HG03280 (cell line): ENCODE measurements at regions not wholly inside any gene's neighbourhood (a gene's known extent, or its start where the extent isn't known, plus 50 kb on each side); places are given as distances from the start of the nearest gene placed in this dataset.
"Not testable (repeated sequence)": the region's sequence is repeated elsewhere in the genome, so short reads cannot be mapped to it uniquely, and the experiment has no call there.

Source experiments
- ATAC-seq: cut with Tn5 transposase; IDR thresholded peaks from one replicate; pipeline ENCODE4 v1.9.1; 2021; ENCODE audit warnings: mild to moderate bottlenecking, moderate library complexity; ENCODE audit not compliant: unreplicated experiment

DNA sequence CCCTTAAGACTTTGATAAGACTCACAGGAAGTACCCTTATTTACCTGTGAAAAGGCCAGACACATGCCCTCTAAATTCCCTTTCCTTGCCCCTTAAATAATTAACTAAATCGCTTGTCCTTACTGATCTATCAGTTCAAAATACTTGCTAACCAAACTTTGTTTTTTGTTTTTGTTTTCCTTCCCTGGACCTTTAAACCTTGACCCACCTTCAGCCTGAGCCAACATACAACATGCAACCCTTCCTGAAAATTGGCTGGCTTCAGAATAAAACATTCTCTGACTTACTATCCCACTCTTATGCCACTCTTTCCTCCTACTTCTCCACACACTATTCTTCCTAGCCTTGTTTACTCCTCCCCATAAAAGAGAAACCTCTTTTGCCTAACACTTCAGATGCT, 448.1 kb upstream of the TRAM1L1 start:
- no peak for ATAC-seq

DNA sequence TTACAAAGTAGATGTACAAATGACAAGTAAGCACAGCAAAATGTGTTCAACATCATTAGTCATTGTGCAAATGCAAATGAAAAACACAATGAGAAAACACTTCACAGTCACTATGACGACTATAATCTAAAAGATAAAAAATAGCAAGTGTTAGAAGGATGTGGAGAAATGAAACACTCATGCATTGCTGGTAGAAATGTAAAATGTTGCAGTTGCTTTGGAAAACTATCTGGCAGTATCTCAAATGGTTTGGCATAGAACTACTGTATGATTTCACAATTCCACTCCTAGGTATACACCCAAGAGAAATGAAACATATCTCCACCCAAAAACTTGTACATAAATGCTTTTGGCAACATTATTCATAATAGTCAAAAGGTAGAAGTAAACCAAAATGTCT, 459.7 kb upstream of the TRAM1L1 start:
- no peak for ATAC-seq

DNA sequence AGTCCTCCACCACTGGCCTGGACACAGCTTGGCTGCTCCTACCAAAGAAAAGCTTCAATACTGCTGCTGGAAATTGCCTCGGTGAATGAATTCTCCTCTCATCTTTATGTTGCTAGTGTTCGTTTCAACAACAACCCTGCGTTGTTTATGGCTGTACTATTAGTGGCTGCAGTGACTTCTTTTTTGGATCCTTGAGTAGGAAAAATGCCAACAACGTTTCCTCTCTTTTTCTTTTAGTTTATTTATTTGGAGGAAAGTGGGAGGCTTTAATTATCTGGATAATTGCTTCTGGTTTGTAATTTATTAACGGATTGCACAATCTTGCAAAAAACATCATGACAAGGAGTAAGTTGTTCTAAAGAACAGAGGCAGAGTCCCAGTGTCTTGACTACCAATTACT, 464.1 kb upstream of the TRAM1L1 start:
- ATAC-seq: no peak

DNA sequence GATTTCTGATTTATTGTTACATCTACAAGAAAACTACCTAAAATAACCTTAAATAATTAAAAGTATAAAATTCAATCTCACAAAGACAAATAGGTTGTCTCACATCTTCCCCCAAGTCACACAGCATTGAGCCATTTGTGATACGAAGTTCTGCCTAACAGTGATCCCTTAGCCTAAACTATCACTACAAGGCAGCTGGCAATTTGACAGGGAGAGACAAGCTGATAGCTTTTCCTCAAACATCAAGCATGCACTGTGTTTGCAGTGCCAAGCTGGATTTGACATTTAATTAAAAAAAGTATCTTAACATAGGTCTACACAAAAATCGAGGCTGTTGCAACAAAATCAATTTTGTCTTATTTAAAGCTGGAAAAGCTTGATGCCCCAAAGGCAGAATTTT, 464.7 kb upstream of the TRAM1L1 start:
- no peak for ATAC-seq

DNA sequence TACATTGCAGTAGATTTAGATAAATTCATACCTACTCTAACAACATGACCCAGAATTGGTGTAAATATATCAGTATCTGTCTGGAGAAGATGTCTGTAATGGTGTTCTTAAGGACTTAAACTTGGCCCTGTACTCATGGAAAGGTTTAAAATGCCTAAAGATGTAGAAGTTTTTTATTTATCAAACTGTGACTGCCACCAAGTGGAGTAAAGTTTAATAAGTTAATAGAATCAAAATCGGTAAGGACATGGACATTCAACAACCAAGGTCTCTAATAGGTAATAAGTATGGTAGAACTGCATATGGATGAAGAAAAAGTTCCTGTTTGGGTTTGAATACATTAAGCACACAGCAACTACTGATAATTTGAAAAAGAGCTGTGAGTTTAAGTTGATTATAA, 474.0 kb upstream of the NDST3 start:
- ATAC-seq: no peak

DNA sequence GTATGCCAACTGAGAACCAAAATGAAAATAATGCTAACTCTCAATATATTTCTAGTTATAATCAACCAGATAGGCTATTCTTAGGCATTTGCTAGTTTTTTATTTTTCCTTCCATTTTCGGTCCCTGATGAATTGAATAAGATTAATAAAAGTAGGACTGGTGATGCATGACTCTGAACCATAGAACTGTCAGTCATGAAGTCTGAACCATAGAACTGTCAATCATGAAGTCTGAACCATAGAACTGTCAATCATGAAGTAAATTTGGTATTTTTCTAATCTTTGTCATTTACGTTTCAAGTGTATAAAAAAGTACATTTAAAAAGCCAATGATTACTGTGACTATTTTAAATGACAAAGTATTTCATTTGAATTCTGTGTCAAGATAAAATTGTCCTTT, 460.2 kb upstream of the NDST3 start:
- ATAC-seq: no peak

DNA sequence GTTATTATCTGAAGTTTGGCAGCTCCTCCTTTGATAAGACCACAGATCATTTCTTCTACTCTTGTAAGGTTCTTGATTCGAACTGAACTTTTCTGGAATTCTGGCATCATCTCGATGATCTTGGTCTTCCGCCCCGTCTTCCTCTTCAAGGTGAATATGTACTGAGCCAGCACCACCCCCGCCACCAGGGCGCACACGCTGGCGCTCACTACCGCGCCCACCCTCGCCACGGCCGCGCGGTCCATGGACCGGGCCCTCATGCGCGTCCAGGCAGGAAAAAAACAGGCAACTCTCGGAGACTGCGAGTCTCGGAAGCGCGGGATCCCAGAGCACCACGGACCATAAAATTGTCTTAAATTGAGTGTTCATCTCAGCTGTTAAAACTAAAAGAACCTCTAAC, 458.4 kb upstream of the NDST3 start:
- no peak for ATAC-seq

DNA sequence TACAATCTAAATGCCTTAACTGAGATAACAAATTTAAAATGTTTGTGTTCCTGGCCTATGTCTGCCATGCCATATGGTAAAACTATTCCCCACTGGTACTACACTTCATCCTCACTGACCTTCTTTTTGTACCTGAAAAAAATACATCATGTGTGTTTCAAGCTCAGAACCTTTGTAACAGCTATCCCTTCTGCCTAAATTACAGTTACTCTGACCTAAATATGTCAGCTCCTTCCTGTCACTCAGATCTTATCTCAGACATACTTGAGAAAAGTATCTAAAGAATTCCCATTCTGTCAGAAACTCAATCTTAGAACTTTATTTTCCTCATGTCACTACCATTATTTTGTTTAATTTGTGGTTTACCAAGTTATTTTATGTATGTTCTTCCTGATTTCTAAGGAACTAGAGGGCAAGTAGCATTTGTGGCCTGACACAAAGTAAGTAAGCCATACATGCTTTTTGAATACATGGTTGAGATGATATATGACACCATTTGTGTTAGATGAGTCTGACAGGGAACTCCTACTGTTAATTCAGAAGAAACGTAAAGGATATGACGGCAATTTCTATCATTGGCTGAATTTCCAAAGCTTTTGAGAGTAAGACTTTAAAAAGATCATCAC, 456.5 kb upstream of the NDST3 start:
- ATAC-seq: no peak

DNA sequence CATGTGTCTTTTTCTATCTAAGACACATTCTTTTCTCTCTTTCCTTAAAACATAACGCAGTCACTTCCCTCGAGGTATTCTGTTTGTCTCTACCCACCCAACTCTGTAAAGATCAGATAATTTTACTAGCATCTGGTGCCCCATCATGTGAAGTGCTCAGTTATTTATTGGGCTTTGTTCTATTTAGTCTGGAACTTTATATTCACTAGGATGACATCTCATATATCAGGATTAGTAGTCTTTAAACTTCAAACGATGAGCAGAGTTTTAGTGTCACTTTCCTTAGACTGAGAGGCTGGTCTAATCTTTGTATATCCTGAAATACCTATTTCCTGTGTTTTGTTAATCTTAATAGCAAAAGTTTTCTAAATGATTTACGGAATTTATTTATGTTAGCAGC, 445.5 kb upstream of the NDST3 start:
- no peak for ATAC-seq

DNA sequence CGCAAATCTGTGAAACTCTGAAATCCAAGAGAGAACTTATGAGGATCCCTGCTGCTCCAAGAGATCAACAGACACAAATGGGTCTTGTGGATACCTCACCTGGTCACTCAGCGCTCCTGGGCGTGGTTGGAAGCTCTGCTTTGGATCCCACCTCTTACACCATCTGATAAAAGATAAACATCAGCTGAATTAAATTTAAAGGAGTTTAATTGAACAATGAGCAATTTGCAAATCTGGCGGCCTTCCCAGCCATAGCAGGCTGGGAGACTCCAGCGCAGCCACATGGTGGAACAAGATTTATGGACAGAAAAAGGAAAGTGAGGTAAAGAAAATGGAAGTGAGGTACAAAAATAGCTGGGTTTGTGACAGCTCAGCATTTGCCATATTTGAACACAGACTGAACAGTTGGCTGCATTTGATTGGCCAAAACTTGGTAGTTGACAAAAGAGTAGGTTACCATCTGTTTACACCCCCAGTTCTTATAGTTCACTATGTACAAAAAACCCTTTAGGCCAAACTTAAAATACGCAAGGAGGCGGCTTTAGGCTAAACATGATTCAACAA, 437.3 kb upstream of the NDST3 start:
- no peak for ATAC-seq

DNA sequence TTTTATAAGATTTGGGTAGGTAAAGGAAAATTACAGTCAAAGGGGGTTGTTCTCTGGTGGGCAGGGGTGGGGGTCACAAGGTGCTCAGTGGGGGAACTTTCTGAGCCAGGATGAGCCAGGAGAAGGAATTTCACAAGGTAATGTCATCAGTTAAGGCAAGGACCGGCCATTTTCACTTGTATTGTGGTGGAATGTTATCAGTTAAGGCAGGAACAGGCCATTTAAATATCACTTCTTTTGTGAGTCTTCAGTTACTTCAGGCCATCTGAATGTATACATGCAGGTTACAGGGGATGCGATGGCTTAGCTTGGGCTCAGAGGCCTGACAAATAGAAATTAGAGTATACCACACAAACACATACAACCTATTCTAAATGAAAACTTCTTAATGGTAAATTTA, 434.9 kb upstream of the NDST3 start:
- not testable (repeated sequence) for ATAC-seq

DNA sequence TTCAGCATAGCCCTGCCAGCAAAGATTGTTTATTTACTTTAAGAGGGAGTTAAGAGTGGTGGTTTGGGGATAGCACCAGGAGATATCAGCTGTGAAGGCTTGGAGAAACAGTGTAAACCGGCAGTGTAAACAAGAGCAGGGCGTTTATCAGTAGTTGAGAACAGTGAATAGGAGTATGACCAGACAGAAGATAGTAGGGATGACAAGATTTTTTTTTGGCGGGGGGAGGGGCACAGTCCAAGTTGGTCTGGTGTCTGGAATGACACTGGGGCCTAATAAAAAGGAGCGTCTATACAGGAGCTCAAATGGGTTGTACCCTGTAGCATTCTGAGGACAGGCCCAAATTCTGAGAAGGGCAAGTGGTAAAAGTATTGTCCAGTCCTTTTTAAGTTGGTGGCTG, 433.4 kb upstream of the NDST3 start:
- not testable (repeated sequence) for ATAC-seq

DNA sequence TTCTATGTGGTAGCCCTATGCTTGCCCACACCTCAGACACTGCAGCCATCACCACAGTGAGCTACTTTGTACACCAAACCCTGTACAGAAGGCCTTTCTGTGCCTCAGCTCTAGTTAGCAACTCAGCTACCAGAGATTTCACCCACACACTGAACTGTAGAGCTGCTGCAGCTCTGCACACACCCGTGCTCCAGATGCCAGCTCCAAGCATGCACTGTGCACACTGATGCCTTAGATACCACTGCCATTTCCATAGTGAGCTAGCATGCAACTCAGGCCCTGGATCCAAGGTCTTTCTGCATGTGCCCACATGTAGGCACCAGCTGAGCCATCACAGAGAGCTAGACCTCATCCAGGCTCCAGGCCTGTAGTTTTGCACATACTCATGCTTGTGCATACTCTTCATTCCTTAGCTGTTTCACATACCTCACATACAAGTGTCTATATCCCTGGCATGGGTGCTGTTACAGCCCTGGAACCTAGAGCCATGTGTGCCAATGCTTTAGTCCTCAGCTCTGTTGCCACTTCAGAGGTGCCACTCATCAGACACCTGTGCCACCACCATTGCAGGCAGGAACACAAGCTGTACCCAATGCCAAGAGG, 423.5 kb upstream of the NDST3 start:
- ATAC-seq: no peak

DNA sequence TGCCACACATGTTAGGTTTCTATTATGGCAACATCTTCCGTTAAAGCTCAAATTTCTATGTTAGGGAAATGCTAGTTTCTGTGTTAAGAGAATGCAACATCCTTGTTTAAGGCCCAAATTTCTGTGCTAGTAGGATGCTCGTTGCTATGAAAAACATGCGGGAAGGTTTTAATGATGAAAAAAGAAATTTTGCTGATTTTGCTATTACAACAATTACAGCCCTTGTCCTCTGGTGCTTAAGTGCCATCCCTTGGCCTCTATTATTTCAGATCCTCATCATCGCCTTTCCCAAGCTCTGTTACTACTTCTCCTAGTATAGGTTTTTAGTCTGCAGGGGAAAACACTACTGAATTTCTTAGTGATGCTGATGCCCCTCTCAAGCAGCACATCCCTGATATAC, 412.6 kb upstream of the NDST3 start:
- no peak for ATAC-seq

DNA sequence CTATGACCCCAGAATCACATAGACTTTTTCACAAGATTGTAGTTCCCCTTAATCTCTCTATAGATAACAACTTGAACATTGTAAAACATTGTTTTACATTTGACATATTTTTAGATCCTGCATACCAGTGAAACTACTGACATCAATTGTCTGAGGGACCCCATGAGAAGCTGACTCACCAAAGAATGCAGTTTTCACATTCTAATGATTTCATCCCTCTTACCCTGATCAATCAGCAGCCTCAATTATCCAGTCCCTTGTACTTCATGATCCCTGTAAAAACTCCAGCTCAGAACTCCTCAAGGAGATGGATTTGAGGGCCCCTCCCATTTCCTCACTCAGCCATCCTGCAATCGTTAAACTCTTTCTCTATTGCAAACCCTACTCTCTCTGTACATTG, 411.0 kb upstream of the NDST3 start:
- no peak for ATAC-seq

DNA sequence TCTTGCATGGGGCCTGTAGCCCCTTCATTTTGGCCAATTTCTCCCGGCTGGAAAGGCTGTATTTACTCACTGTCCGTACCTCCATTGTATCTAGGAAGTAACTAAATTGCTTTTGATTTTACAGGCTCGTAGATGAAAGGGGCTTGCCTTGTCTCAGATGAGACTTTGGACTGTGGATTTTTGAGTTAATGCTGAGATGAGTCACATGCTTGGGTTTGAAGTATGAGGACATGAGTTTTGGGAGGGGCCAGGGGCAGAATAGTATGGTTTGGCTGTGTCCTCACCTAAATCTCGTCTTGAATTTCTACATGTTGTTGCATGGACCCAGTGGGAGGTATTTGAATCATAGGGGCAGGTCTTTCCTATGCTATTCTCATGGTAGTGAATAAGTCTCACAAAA, 407.6 kb upstream of the NDST3 start:
- ATAC-seq: no peak

DNA sequence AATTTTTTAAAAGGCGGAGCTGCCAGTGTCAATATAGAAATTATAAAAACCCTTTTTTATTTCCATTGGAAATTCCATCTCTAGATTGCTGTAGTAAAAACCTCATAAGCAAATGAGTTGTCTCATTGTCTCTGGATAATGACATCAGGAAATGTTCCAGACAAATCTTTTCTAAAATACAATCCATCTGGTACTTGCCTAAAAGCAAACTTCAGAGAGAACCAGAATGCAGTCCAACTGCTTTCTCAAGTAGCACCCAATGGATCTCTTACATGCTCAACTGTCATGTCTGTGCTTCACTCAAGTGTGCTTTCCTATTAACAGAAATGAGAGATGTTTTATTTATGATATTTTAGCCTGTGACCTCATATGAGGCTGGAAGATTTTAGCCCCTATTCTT, 399.6 kb upstream of the NDST3 start:
- no peak for ATAC-seq

DNA sequence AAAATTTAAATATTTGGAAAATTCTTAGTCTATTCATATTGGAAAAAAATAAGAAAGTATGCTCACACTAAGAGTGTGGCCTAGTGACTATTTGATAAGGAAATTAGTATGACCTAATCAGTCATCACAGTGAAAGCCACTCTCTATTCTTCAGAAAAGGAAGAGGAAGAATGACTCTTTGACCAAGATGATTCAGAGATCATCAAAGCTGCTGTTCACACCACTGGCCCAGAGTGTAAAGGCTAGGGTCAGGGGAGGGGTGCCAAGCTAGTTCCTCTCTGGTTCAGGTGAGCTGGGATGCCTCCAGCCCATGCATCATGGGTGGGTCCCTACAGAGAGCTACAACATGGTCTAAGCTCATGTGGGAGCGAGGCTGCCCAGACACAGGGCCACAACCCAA, 396.9 kb upstream of the NDST3 start:
- ATAC-seq: no peak

DNA sequence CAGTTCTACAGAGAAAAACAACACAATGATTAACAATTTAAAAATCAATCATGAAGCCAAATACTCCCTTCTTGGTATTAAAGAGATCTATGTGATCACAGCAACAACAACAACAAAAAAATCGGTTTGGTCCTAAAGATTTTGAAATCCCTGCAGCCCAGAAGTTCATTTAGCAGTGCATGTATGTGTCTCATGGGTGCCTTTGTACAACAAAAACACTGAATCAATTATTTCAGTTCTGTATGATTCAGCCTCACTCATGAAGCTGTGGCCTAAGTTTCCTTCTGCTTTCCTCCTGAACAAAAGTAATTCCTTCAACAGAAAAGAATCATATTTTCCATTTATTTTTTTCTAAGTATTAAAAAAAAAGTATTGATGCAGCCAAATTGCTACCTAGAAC, 393.4 kb upstream of the NDST3 start:
- no peak for ATAC-seq

DNA sequence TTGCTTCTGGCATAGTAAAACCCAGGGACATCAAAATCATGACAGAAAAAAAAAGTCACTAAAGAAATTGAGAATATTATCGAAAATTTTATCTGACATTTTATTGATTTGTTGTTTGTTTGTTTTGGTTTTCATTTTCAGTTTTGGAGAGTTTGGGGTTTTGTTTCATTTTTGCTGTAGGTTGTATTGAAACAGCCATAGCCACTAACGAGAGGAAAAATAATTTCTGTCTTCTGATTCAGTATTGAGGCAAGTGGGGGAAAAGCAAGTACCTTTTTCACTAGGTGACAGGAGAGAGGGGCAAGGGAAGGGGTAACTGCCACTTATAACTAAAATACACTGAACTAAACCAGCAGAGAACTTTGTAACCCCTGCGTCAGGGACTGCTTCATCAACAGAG, 392.8 kb upstream of the NDST3 start:
- no peak for ATAC-seq

DNA sequence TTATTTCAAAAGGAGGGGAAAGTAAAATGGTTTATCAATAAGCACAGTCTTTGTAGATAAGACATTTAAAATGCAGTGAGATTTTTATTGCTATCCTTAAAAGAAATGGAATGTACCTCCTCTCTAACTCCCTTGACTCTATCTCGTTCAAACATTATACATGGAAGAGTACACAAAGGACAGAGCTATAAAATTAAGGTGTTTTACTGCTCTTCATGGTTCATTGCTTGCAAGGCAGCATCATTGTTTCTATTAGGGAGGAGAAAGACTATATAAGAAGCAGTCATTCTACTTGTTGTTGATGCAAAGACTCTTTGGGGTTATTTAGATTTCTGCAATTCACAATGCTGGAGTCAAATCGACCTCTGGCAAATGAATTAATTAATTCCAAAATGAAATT, 380.2 kb upstream of the NDST3 start:
- ATAC-seq: no peak

DNA sequence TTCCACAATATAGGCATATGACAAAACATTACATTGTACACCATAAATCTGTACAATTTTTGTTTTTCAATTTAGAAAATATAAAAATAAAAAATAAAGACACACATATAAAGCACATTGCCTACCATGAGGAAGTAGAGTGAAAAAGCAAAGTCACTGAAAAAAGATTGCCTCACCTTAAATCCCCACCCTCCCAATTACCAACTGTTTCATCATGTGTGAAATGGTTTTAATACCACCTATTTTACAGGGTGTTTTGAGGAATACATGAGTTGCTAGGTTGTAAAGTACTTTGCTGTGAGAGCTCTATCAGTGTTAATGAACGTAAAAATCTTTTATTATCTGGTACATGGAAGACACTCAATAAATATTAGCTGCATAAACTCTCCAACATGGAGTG, 373.6 kb upstream of the NDST3 start:
- ATAC-seq: no peak
